HG03432 (cell line): ENCODE measurements at regions not wholly inside any gene's neighbourhood (a gene's known extent, or its start where the extent isn't known, plus 50 kb on each side); places are given as distances from the start of the nearest gene placed in this dataset.

Source experiments
- ATAC-seq: cut with Tn5 transposase; IDR thresholded peaks from one replicate; pipeline ENCODE4 v1.9.1; 2021; ENCODE audit warnings: mild to moderate bottlenecking, moderate library complexity; ENCODE audit not compliant: unreplicated experiment

DNA sequence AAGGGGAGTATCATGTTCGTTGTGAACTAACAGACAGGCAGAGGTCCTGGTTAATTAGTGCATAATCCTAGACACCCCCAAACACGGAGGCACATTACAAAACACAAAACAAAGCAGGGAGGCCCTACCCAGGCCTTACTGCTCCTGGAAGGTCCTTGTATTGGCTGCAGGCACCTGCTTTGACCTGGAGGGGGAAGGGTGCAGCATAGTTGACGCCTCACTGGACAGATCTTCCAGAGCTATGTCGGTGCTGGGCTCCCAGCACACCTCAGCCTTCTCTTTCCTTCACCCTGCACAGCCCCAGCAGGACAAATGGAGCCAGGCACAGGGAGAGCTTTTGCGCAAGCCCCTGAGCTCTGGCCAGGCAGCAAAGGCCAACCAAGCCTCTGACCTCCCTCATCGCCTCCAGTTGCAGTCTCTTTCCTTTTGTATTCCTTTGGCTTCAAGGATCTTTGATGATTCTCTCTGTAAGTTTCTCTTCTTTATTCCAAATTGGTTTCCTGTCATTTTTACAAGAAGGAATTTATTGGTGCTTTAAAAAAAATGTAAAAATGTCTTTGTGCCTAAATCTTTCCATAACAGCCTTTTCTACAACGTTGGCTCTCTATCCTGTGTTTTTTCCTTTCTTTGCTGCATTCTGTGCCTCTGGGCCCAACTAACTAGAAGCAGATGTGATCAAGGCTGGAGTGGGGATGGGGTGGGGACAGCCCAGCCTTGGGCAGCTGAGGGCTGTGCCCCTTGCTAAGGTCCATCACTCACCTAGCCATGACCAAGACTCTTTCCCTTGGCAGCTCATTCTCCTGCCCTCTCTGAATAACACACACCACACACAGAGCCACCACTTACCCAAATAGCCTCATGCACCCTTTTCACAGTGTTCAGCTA, 317.1 kb upstream of the NPVF start:
- no peak for ATAC-seq

DNA sequence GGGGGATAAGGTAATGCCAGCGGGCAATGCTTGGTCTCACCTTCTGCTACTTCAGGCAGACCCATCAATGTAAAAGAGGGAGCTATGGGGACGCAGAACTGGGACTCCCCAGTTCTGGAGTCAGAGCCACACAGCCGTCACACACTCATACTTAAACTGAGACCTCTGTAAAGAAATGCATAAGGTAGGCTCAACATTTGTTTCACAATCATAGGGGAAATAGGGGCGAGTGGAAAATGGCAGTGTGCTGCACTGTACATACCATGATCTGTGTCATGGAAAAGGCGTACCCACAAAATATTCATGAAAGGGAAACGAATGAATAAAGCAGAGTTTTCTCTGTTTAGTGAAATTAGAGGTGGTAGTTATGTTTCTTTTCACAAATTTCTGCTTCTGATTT, 318.0 kb upstream of the NPVF start:
- no peak for ATAC-seq

DNA sequence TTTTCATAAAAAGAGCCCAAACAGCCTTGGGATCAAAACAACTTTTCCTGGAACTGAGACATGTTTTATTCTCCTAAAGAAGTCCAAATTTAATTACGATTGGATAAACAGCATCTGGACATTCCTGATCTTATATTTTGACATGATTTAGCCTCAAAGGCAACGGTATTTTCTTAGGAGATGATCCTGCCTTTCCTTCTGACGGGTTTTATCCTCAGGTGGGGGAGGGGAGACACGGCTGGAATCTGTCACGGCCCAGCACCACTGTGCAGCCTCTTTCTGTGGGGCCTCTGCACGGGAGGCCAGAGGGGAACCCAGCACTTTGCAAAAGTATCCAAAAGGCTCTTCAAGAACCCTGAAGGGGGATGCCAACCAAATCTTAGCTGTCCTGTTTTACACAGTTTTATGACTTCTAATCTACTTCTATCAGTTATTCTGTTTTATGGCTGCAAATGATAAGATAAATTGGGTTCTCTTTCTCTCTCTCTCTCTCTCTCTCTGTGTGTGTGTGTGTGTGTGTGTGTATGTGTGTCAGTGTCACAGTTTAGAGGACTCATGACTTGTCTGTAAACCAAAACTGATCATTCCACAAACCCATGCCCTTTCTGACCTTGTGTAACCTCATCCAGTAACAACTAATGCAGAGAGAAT, 321.1 kb upstream of the NPVF start:
- no peak for ATAC-seq

DNA sequence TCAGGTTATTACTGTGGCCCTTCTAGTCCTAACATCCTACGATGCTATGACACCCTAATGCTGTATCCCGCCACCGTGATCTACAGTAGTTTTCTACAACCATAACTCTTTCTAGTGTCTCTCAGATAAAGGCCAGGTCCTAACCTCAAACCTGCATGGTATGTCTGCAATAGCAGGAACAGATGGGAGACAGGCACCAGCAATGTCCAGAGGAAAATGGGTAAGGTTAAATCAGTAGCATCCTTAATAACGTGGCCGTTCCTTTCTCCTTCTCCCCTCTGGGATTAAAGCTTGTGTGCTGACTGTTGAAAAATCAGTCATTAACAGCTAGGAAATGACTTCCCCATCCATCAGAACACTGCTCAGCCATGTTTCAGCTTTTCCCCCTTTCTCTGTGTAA, 321.9 kb upstream of the NPVF start:
- no peak for ATAC-seq

DNA sequence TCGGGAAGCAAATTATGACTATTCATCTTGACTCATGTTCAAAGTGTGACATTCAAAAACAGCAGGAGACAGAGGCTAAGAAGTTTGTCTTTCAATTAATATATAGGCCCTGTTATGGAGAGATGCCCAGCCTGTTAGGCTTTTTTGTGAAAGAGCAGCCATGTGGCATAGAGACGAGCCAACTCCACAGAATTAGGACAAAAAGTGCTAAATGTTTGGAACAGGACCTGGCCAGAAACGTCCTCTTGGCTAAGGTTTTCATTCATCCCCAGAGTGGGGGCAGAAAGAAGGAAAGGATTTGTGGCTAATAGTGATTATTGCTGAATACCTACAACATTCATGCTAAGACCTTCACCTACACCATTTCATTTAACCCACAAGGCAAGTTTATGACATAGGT, 324.7 kb upstream of the NPVF start:
- no peak for ATAC-seq

DNA sequence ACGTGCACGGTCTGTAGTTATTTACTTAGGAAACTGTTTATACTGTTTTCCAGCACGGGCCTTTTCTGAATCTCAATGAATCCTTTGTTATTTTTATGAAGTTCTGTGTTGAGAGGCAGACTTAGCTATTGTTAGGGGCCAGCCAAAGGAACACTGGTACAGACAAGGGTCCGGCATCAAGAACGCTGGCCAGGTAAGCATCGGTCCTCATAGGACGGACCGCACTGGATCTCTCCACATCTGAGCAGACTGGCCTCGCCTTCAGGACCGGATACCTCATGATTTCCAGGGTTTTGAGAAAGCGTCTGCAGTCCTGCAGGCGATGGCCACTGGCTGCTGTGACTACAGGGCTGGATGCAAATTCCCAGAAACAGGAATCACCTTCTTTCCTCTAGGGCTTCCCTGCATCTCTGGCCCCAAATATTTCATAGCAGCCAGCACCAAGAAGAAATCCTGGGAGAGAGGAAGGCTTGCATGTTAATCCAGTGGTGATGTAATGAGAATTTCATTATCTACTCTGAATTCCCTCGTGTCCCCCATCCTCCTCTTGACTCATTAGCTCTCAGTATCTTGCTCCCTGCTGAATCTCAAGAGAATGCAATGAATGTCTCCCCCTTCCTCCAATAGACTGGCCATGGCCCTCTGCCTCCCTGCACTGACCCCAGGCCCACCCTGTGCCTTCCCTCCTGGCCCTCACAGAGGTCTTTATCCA, 325.4 kb upstream of the NPVF start:
- ATAC-seq, result no peak

DNA sequence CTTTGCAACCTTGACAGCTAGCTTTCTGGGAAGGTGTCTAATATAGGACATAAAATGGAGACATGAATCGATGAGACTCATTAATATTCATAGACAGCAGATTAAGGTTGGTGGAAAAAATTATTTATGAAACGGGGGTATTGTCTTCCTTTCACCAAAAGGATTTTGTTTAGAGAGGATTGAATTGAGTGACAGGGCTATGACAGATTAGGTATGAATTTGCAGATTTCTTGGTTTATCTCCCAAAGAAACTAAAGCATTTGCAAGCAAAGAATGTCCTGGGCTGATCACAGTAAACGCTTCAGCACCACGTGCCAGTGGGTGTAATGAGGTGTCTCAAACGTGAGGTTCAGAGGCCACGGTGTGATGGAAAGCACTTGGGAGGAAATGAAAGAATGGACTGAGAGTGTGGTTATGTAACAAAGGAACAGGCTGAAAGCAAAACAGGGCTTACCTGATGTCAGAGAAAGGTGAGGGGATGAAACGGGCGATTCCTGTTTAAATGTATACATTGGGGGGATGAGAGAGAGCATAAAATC, 329.2 kb upstream of the NPVF start:
- ATAC-seq, result no peak

DNA sequence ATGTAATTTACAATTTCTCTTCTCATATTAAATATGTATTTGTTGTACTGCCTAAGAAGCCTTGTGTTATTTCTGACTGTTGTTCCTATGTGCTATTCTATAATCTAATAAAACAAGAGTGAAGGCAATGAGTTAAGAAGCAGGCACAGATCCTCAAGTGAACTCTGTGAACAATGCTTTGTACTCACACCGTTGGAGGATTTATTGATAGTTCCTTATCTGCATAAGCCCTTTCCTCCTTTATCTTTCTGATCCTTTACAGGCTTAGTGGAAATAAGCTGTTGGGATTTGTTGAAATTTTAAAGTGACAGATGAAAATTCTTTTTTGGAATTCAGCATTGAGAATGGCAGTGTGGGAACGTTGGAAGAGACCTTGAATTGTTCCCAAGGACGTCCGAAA, 329.6 kb upstream of the NPVF start:
- ATAC-seq, result no peak

DNA sequence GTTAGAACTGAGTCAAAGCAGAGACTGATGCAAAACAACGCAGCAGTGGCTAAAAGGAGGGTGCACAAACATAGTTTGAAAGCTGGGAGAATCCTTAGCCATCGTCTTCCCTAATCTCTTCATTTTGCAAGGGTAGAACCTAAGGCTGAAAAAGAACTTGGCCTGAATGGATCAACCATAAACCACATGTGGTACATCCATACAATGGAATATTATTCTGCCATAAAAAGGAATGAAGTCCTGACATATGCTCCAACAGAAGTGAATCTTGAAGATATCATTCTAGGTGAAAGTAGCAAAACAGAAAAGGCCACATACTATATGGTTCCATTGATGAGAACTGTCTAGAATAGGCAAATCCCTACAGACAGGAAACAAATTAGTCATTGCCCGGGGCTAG, 330.3 kb upstream of the NPVF start:
- ATAC-seq, result no peak

DNA sequence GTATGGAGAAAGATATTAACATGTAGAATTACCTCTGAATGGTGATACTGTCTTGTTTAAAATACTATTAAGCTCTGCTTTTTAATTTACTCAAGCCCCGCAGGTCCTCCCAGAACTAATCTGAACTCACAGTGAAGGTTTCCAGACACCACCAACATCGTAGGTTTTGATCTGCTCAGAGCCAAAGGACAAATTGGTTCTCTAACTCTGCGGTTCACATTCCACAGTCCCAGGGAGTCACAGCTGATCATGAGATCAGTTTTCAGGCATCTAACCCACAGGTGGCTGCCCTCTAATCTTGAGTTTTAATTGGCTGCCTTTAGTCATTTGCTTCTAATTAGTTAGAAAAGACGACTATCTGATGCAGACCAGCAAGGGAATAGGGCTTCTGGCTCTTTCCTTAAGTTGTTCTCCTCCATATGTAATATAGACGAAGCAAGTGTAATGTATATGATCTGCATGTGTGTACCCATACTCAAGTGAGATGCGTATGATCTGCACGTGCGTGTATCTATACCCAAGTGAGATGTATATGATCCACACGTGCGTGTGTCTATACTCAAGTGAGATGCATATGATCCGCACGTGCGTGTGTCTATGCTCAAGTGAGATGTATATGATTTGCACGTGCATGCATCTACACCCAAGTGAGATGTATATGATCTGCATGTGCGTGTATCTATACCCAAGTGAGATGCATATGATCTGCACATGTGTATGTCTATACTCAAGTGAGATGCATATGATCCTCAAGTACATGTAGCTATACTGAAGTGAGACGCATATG, 331.5 kb upstream of the NPVF start:
- no peak for ATAC-seq

DNA sequence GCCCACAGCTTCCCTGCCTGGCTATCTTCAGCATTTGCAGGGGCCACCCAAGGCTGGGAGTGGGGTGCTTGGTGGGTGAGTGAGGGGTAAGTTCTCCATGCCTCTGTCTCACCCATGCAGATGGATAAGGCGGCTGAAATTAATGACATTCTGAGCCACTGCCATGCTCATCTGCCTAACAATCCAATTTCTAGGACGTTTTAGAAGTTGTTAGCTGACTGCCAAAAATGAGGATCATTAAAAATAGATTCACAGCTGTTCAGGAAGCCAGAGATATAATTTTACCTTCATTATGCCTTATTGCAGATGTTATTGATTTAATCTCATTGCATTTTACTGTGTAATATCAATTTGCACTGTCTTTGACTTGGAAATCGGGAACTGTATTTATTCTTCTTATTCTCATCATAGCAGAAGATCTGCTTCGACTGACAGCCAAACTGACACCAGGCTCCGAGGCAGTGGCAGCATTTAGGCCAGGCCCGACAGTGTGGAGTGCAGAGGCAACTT, 334.4 kb upstream of the NPVF start:
- no peak for ATAC-seq

DNA sequence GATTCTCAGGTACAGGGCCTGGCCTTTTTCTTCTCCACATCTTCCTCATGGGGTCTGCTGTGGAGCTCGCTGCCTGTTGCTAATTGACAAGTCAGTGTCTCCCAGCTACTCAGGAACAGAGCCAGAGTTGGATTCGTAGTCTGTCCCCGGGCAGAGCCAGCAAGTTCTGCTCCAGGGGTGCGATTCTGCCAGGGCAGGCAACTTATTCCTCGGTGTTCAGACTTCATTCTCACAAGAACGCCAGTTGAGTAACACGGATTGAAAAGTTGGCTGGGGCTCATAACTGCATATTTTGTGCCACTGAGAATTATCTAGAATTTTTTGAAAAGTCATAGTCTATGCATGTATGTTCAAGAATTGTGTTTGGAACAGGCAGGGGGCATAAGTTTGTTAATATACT, 336.7 kb upstream of the NPVF start:
- ATAC-seq, result no peak

DNA sequence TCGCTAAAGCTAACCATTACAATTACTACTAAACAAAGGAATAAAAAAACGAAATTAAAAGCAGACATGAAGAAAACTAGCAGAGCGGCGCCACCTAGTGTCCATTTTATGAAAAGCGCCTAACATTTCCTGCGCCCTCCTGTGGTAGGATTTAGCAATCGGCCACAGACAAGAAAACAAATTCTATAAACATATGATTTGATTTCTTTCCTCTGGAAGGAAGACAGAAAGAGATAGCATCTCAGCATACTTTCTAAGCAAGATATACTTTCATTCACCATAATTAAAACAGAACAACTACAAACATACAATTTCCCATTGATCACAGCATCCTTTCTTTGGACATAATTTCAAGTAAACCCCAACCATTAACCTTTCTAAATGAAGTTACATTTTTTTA, 337.7 kb upstream of the NPVF start:
- no peak for ATAC-seq

DNA sequence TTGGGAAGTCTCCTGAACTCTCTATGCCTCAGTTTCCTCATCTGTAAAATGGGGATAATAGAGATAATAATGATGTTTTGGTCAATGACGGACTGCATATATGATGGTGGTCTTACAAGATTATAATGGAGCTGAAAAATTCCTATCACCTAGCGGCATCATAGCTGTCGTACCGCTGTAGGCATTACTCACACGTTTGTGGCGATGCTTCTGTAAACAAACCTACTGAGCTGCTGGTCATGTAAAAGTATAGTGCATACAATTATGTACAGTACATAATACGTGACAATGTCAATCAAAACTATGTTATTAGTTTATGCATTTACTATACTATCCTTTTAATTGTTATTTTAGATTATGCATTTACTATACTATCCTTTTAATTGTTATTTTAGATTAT, 339.1 kb upstream of the NPVF start:
- ATAC-seq, result no peak

DNA sequence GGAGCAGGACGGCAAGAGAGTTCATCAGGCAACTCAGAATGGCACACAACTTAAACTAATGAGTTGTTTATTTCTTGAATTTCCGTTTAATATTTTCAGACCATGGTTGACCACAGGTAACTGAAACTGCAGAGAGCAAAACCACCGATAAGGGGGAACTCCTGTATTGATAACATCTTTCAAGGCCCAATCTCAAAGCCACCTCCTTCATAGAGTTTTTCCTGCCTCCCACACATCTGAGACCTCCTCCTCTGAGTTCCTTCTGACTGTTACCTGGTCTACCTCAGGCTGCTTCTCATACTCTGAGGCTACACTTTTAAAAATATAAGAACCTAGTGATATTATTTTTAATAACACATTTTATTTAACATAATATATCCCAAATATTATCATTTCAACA, 341.5 kb upstream of the NPVF start:
- no peak for ATAC-seq

DNA sequence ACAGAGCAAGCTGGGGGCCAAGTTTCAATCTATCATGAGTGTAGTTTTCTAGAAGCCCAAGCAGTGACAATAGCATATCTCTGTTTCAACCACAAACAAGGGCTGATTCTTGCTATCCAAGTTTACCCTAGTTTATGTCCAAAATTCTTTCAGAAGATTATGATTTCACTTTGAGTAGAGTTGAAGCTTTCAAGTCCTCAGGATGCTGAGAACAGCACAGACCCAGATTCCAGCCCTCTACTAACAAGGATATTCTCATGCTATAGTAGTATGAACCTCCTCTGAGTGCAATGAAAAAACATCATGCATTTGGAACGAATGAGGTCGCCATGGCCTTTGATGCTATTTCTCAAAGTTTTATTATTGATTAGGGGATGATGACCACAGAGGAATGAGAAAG, 344.1 kb upstream of the NPVF start:
- no peak for ATAC-seq

DNA sequence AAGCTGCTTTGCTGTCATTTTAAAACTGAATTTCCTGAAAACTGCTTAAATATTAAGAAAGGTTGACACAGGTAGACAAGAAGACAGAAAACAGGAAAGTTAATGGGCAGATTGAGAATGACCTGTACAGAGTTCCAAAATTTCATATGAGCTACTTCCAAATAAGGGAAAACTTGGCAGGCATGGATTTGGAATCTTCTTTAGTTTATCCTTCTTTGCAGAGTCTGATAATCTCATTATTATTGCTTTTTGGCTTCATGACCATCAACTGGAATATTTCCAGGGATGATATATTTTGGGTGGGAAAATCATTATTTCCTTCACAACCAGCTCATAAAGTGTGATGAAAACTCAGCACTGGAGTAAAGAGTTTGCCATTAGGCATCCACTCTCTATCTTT, 346.5 kb upstream of the NPVF start:
- no peak for ATAC-seq

DNA sequence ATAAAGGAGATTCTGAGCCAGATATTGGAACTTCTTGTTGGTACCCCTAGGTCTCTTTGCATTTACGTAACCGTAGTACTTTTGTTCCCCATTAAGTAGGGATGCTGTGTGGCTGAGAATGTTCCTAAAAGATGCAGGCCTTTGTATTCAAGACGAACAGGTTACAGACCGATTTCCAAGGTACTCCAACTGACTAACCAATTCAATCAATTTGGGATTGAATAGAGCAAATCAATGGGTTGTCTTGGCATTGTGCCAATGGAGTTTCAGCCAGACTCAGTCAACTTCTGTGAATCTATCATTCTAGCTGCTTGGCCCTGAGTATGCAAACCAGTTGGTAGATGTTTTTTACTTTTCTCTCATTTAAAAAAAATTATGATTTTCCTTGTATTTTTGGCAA, 347.3 kb upstream of the NPVF start:
- no peak for ATAC-seq

DNA sequence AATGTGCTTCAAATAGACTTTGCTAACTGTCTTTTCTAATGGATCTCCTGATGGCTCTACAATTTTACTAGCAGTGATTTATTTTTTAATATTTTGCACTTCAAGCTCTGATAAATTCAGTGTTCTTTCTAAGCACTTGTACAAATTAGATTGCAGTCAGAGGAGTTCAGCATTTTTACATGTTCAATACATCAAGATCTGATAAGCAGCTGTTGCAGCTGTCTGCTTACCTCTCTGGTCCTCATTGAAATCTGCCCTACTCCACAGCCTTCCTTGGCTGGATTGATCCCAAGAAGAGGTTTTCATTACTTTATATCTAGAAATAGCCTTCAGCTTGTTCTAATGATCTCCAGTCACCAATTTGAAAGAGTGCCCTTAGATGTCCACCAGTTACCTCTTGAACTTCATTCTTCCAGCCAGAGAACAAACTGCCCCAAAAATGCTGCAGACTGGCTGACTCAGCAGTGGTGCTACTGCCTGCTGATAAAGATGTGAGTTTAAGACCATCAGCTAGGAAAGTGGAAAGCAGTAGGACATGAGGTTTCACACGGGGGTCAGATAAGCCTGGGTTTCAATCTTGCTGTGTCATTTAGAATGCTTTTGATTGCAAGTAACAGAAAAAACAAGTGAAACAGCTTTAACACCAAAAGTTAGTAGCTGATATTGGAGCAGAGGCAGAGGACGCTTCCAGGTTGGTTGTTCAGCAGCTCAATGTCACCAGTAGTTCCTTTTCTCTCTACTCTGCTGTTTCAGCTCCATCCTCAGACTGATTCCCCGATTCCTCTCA, 350.9 kb upstream of the NPVF start:
- ATAC-seq, result no peak

DNA sequence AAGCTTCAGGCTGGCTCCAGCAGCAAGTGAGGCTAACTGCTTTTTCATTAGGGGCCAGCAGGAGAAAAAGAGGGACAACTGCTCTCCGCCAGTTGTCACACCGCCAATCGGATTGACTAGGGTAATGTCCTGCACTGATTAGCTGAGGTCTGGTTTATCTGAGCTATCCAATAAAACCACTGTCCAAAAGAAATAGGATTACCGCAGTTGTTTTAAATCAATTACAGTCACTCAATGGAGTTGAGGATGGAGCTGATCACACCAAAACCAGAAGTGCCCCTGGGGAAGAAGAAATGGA, 351.4 kb upstream of the NPVF start:
- no peak for ATAC-seq
